ENCODE measurements at regions not wholly inside any gene's neighbourhood (a gene's known extent, or its start where the extent isn't known, plus 50 kb on each side); places are given as distances from the start of the nearest gene placed in this dataset.

DNA sequence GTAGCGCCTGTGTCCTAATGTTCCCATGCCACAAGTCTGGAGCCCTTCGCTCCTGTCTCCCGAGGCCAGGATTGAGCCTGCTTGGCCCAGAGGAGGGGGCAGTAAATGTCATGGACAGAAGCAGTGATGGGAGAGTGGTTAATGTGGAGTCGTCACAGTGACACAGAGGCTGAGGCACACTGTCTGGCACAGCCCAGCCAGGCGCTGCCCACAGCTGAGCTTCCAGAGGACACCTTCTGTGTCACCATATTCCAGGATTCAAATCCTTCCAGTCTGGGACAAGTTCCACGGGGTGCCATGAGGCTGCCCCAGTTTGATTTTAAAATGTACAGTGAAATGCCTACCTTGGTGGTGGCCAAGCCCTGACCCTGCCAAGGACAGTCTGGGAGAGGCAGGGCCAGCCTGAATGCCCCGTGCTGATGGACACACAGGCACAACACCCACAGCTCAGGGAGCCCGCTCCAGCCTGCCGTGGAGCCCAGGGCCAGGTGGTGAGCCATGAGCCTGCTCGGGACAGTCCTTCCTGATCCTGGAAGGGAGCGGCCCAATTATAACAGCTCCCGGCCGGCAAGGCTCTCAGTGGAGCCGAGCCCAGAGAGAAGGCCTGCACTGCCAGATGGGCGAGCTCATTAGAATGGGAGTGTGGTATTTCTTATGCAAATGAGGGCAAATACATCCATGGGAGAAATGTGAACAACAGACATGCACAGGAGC lies 99.1 kb upstream of the RUFY1 start:
- TF ChIP-seq CTCF (IDR thresholded peaks at IDR 0.05) (no peak), POLR2AphosphoS5 (IDR thresholded peaks at IDR 0.05) (no peak)

Data from upper lobe of left lung (tissue), 4 donors.